Endothelial cell of umbilical vein (primary cell): ENCODE measurements at regions not wholly inside any gene's neighbourhood (a gene's known extent, or its start where the extent isn't known, plus 50 kb on each side); places are given as distances from the start of the nearest gene placed in this dataset.

Source experiments
- BruUV-seq: library from RNA; stranded (reverse); fragments of 400-500 nt; replicated peaks from 2 replicates; lab custom pipeline; 2021; lab: Mats Ljungman, UMichigan
- CTCF ChIA-PET: fragments of 300-600, 350-600 bp; sonication (Branson Sonifier 250); formaldehyde crosslinking; loops from one replicate; lab custom pipeline; 2021; ENCODE audit warnings: antibody characterized with exemption, inconsistent platforms; lab: Charles Lee
- POLR2A ChIA-PET: fragments of 300-600, 350-600 bp; sonication (Branson Sonifier 250); formaldehyde crosslinking; loops from one replicate; lab custom pipeline; 2021; ENCODE audit warnings: antibody characterized with exemption, inconsistent platforms; lab: Charles Lee
- DNase-seq: peaks from one replicate; pipeline ENCODE4 v3.0.0-alpha.2; 2011; ENCODE audit warnings: low read depth, low spot score
- FAIRE-seq: peaks from 2 replicates; lab custom pipeline; 2011; peaks lifted over from hg19 to GRCh38; lab: Jason Lieb, UNC
- H2AFZ ChIP-seq: 2 replicates; pipeline ENCODE4 v1.6.0; 2012; ENCODE audit warnings: low read depth, low read length, control low read depth, inconsistent platforms
- H3K27ac ChIP-seq: 2 replicates; pipeline ENCODE4 v1.5.1; 2011; ENCODE audit warnings: low read depth, mild to moderate bottlenecking, control low read depth, low read length, moderate library complexity; ENCODE audit not compliant: insufficient read depth
- H3K27me3 ChIP-seq, 2 experiments: 2 replicates each; pipeline versions ENCODE4 v1.6.0 to v1.6.1; 2011; ENCODE audit warnings: low read length in 2 of 2, mixed read lengths in 1 of 2; ENCODE audit not compliant: control insufficient read depth in 2 of 2, insufficient read depth in 2 of 2
- H3K36me3 ChIP-seq, 2 experiments: 2 replicates in 1 of 2; 3 replicates in 1 of 2; pipeline ENCODE4 v1.5.1; 2011; ENCODE audit warnings: low read length in 2 of 2, mild to moderate bottlenecking in 1 of 2, moderate library complexity in 1 of 2; ENCODE audit not compliant: control insufficient read depth in 2 of 2, insufficient read depth in 2 of 2; ENCODE audit errors: extremely low read depth in 1 of 2
- H3K4me1 ChIP-seq: 3 replicates; pipeline ENCODE4 v1.5.1; 2011; ENCODE audit warnings: mild to moderate bottlenecking, low read length; ENCODE audit not compliant: control insufficient read depth, insufficient read depth; ENCODE audit errors: extremely low read depth
- H3K4me2 ChIP-seq: 2 replicates; pipeline ENCODE4 v1.6.1; 2011; ENCODE audit warnings: low read length, control low read depth, mixed read lengths; ENCODE audit not compliant: insufficient read depth
- H3K4me3 ChIP-seq, 3 experiments: fragments of 200-600 bp in 1 of 3; sonication (generic), shearing (Covaris generic) in 1 of 3; replicated peaks in 1 of 3; 2 replicates each; pipeline ENCODE4 v1.5.1; 2011 to 2016; ENCODE audit warnings: control low read depth in 3 of 3, low read length in 3 of 3, mild to moderate bottlenecking in 2 of 3, inconsistent platforms in 1 of 3, low read depth in 1 of 3, moderate library complexity in 1 of 3; ENCODE audit not compliant: insufficient read depth in 1 of 3
- H3K79me2 ChIP-seq: 2 replicates; pipeline ENCODE4 v1.6.0; 2012; ENCODE audit warnings: low read length, inconsistent platforms; ENCODE audit not compliant: control insufficient read depth, insufficient read depth
- H3K9ac ChIP-seq: replicated peaks from 2 replicates; pipeline ENCODE3; 2011; ENCODE audit warnings: low read length, control low read depth; ENCODE audit not compliant: insufficient read depth; ENCODE audit errors: extremely low read depth
- H3K9me1 ChIP-seq: replicated peaks from 3 replicates; pipeline ENCODE4 v1.6.0; 2011; ENCODE audit warnings: mild to moderate bottlenecking, low read length; ENCODE audit not compliant: control insufficient read depth, insufficient read depth; ENCODE audit errors: extremely low read depth
- H3K9me3 ChIP-seq: replicated peaks from 2 replicates; pipeline ENCODE4 v1.5.1; 2012; ENCODE audit warnings: low read length, inconsistent platforms; ENCODE audit not compliant: control insufficient read depth, insufficient read depth
- H4K20me1 ChIP-seq: replicated peaks from 2 replicates; pipeline ENCODE3; 2011; ENCODE audit warnings: mild to moderate bottlenecking, low read length; ENCODE audit not compliant: control insufficient read depth, insufficient read depth; ENCODE audit errors: extremely low read depth
- CTCF ChIP-seq, 2 donors: IDR thresholded peaks; 1 replicate in 1 of 2; 2 replicates in 1 of 2; pipeline ENCODE4 v1.5.1; 2011; ENCODE audit warnings: low read length in 2 of 2, mild to moderate bottlenecking in 2 of 2, moderate library complexity in 2 of 2, control low read depth in 1 of 2, inconsistent platforms in 1 of 2, low read depth in 1 of 2; ENCODE audit not compliant: insufficient read depth in 1 of 2; ENCODE audit errors: extremely low read depth in 1 of 2
- GATA2 ChIP-seq: IDR thresholded peaks from 2 replicates; pipeline ENCODE4 v1.7.0; 2011; ENCODE audit warnings: low read depth, mild to moderate bottlenecking, moderate library complexity, mixed read lengths, low read length; ENCODE audit not compliant: insufficient read length, insufficient read depth
- MAX ChIP-seq: IDR thresholded peaks from 2 replicates; pipeline ENCODE4 v1.6.1; 2011; ENCODE audit not compliant: insufficient read depth, insufficient read length
- MYC ChIP-seq: IDR thresholded peaks from one replicate; pipeline ENCODE4 v1.6.1; 2011; ENCODE audit warnings: mild to moderate bottlenecking, low read depth, low read length
- POLR2A ChIP-seq: IDR thresholded peaks from 2 replicates; pipeline ENCODE4 v1.6.1; 2012; ENCODE audit warnings: low read depth, mild to moderate bottlenecking, control low read depth, low read length
- dilution Hi-C: fragments of 300-500 bp; cut with MboI; formaldehyde crosslinking; loops from one replicate; pipeline ENCODE4 v1.15.0; 2019; ENCODE audit warnings: low sequenced_read_pairs; ENCODE audit not compliant: extremely low pct_ligation_motif_present
- intact Hi-C: fragments of 100-400 bp; cut with micrococcal nuclease; formaldehyde crosslinking; loops from one replicate; pipeline ENCODE4 v1.10.0; 2022

- TF ChIP-seq GATA2 (no peak), CTCF (IDR thresholded peaks at IDR 0.05; ENCODE audit: extremely low read depth in 1 of 2, insufficient read depth in 1 of 2, low read depth in 1 of 2, low read length in 2 of 2) (no peak), MYC (no peak)
- Histone ChIP-seq H2AFZ (no peak overlapping the region), H3K4me1 (no peaks in the 10 kb centered on the region), H3K27me3 (no peaks in the 10 kb centered on the region), H3K36me3 (no peaks in the 10 kb centered on the region), H3K4me3 (no peak overlapping the region), H3K27ac (no peak overlapping the region), H3K4me2 (no peak overlapping the region), H4K20me1 (no peaks in the 10 kb centered on the region), H3K9me1 (no peaks in the 10 kb centered on the region), H3K79me2 (no peaks in the 10 kb centered on the region), H3K9me3 (no peaks in the 10 kb centered on the region), H3K9ac (no peak overlapping the region)
- intact Hi-C loops, result no loop called here
- dilution Hi-C loops, result no loop called here
- POLR2A ChIA-PET, result no interaction called here
- no peak for FAIRE-seq
- no peak for DNase-seq
- CTCF ChIA-PET, result no interaction called here
- no TSS peak for BruUV-seq
Observed at GRCh38 chr2:60371219-60371618, 182.2 kb downstream of the BCL11A start.

GRCh38 chr2:60370814-60371213, 182.6 kb downstream of the BCL11A start:
- TF ChIP-seq MAX (no peak), POLR2A (no peak), GATA2 (no peak)
- CTCF ChIA-PET, result no interaction called here
- H3K9me1 ChIP-seq, result no peaks in the 10 kb centered on the region
- H2AFZ ChIP-seq, result no peak overlapping the region
- DNase-seq, result no peak
- no peak for FAIRE-seq
- no peaks in the 10 kb centered on the region for H3K4me1 ChIP-seq
- no peak overlapping the region for H3K4me2 ChIP-seq
- H3K27ac ChIP-seq, result no peak overlapping the region
- no peaks in the 10 kb centered on the region for H4K20me1 ChIP-seq
- intact Hi-C loops (no loop called here), dilution Hi-C loops (no loop called here)
- no peaks in the 10 kb centered on the region for H3K27me3 ChIP-seq
- no peak overlapping the region for H3K4me3 ChIP-seq
- H3K9ac ChIP-seq, result no peak overlapping the region
- H3K79me2 ChIP-seq, result no peaks in the 10 kb centered on the region
- no TSS peak for BruUV-seq
- H3K9me3 ChIP-seq, result no peaks in the 10 kb centered on the region
- POLR2A ChIA-PET, result no interaction called here
- H3K36me3 ChIP-seq, result no peaks in the 10 kb centered on the region
